Natural killer cell (primary cell): ENCODE measurements at regions not wholly inside any gene's neighbourhood (a gene's known extent, or its start where the extent isn't known, plus 50 kb on each side); places are given as distances from the start of the nearest gene placed in this dataset.

Experiments used
- ATAC-seq, 3 donors: fragments of 150-1000 bp in 2 of 3; fragments of 200-7000 bp in 1 of 3; cut with Tn5 transposase; 1 replicate in 1 of 3; 2 replicates in 2 of 3; pipeline ENCODE4 v1.10.0; 2021; ENCODE audit warnings: mild to moderate bottlenecking in 2 of 3, moderate library complexity in 2 of 3
- DNase-seq, 2 donors: peaks; one replicate each; pipeline versions ENCODE4 v3.0.0 to v3.0.0-alpha.2; 2013 to 2021; ENCODE audit warnings: mixed read lengths in 1 of 2
- H3K27ac ChIP-seq: one replicate; pipeline ENCODE4 v1.5.1; 2013; ENCODE audit warnings: mild to moderate bottlenecking, low read length
- H3K27me3 ChIP-seq: one replicate; pipeline ENCODE4 v1.6.1; 2013; ENCODE audit warnings: low read length; ENCODE audit not compliant: control insufficient read depth, insufficient read depth
- H3K36me3 ChIP-seq: one replicate; pipeline ENCODE4 v1.6.1; 2013; ENCODE audit warnings: low read length; ENCODE audit not compliant: control insufficient read depth, insufficient read depth
- H3K4me1 ChIP-seq: one replicate; pipeline ENCODE4 v1.6.1; 2013; ENCODE audit warnings: low read length; ENCODE audit not compliant: control insufficient read depth, insufficient read depth
- H3K4me3 ChIP-seq: one replicate; pipeline ENCODE4 v1.5.1; 2013; ENCODE audit warnings: low read length
- H3K9me3 ChIP-seq: one replicate; pipeline ENCODE4 v1.6.1; 2013; ENCODE audit warnings: low read length; ENCODE audit not compliant: control insufficient read depth, insufficient read depth
- H3K27ac Mint-ChIP-seq, 2 donors: one replicate each; pipeline ENCODE4 v1.8.0; 2022; ENCODE audit warnings: mild to moderate bottlenecking in 2 of 2, mixed read lengths in 2 of 2, moderate library complexity in 1 of 2
- H3K27me3 Mint-ChIP-seq, 2 donors: one replicate each; pipeline ENCODE4 v1.8.0; 2022; ENCODE audit warnings: low read depth in 2 of 2, mixed read lengths in 2 of 2
- H3K36me3 Mint-ChIP-seq: one replicate; pipeline ENCODE4 v1.8.0; 2022; ENCODE audit warnings: mixed read lengths
- H3K4me1 Mint-ChIP-seq, 2 donors: one replicate each; pipeline ENCODE4 v1.8.0; 2022; ENCODE audit warnings: mixed read lengths in 2 of 2
- H3K4me3 Mint-ChIP-seq: one replicate; pipeline ENCODE4 v1.8.0; 2022; ENCODE audit warnings: mild to moderate bottlenecking, moderate library complexity, mixed read lengths
- H3K9me3 Mint-ChIP-seq, 2 donors: one replicate each; pipeline ENCODE4 v1.8.0; 2022; ENCODE audit warnings: mixed read lengths in 2 of 2
- CTCF ChIP-seq: fragments of 200-600 bp; IDR thresholded peaks from one replicate; pipeline ENCODE4 v1.8.0; 2022; ENCODE audit warnings: antibody characterized with exemption
- WGBS: methylation state at CpG from one replicate; pipeline ENCODE4 v1.1.7; 2013; ENCODE audit warnings: missing lambda C conversion rate; ENCODE audit not compliant: insufficient coverage; 5-methylcytosine and 5-hydroxymethylcytosine counted together
- intact Hi-C: fragments of 100-400 bp; cut with micrococcal nuclease; formaldehyde crosslinking; loops from one replicate; pipeline ENCODE4 v1.14.2; 2022

DNA sequence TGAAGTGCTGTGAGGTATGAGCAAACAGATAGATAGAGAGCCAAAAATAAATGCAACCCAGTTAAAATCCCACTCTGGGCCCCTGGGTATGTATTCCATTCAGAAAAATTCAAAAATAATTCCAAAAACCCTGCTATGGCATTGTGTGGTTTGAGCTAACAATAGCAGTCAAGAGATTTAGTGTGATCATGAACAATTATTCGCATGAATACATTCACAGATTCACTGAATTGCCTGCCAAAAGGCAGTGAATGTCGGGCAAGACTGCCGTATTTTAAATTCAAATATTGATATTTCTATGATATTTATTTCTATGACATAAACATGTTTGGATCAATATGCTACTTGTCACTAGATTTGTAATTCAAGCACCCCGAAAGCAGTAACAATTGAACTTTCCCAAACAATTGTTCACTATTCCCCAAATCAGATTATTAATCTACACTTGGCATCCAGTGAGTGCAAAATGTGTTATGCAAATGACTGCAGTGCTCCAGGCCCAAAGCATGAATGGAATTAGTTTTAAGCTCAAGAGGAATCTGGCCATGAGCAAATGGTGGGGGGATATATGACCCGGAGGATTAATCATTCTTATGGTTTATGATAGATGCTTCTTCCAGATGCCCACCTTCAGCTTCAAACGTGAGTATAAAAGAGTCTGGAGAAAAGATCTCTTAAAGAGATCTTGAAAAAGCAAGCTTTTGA, 417.0 kb upstream of the MEIS2 start:
- no peak for DNase-seq
- Histone ChIP-seq H3K27me3 (no peaks in the 10 kb centered on the region), H3K27ac (no peak overlapping the region), H3K4me3 (no peak overlapping the region), H3K9me3 (no peaks in the 10 kb centered on the region), H3K36me3 (no peaks in the 10 kb centered on the region), H3K4me1 (no peaks in the 10 kb centered on the region)
- H3K9me3 Mint-ChIP-seq: peaks cover 16 to 26% of the 10 kb centered on the region in 2 donors
- TF ChIP-seq CTCF: no peak
- intact Hi-C loops: no loop called here
- H3K4me3 Mint-ChIP-seq: no peak overlapping the region
- H3K27ac Mint-ChIP-seq: no peak overlapping the region
- no peaks in the 10 kb centered on the region for H3K27me3 Mint-ChIP-seq
- no peak for ATAC-seq
- H3K36me3 Mint-ChIP-seq: no peaks in the 10 kb centered on the region
- WGBS: 92% methylated on average over 3 of the region's 6 CpGs
- H3K4me1 Mint-ChIP-seq: no peaks in the 10 kb centered on the region

DNA sequence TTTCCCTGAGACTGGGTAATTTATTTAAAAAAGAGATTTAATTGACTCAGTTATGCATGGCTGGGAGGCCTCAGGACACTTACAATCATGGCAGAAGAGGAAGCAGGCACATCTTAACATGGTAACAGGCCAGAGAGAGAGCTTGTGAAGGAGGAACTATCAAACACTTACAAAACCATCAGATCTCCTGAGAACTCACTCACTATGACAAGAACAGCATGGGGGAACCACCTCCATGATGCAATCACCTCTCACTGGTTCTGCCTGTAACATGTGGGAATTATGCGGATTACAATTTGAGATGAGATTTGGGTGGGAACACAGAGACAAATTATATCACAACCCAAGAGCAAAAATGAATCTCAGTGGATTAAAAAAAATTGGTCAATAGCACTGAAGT, 416.0 kb upstream of the TMCO5A start:
- Histone ChIP-seq H3K27ac (no peak overlapping the region), H3K4me1 (no peaks in the 10 kb centered on the region), H3K27me3 (no peaks in the 10 kb centered on the region), H3K4me3 (no peak overlapping the region), H3K9me3 (no peaks in the 10 kb centered on the region), H3K36me3 (no peaks in the 10 kb centered on the region)
- Mint-ChIP-seq H3K27me3 (no peaks in the 10 kb centered on the region), H3K4me1 (no peaks in the 10 kb centered on the region), H3K36me3 (no peaks in the 10 kb centered on the region), H3K9me3 (peaks cover 13 to 21% of the 10 kb centered on the region in 2 donors), H3K27ac (no peak overlapping the region), H3K4me3 (no peak overlapping the region)
- WGBS: no CpG with 5 or more reads among the region's 1 CpG
- no peak for TF ChIP-seq CTCF
- intact Hi-C loops: no loop called here
- DNase-seq (no peak), ATAC-seq (no peak)

DNA sequence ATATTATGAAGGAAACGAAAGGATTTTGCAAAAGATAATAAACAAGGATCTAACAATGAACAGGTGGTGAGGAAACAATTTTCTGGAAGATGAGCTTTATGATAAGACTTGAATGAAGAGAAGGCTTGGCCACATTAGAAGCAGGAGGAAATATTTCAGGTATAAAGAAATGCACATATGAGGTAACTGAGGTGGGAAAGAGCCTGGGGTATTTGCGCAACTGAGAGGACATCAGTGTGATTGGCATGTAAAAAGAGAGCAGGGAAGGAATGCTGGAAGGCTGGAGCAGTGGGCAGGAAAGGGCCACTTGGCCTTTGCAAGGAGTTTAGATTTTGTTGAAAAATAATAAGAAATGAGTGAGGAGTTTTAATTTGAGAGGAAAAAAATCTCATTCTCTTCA, 414.4 kb upstream of the TMCO5A start:
- no peaks in the 10 kb centered on the region for H3K4me1 Mint-ChIP-seq
- H3K27me3 ChIP-seq: no peaks in the 10 kb centered on the region
- WGBS: 98% methylated on average over 2 of the region's 2 CpGs
- H3K27ac Mint-ChIP-seq: no peak overlapping the region
- no peaks in the 10 kb centered on the region for H3K4me1 ChIP-seq
- intact Hi-C loops: no loop called here
- no peak for DNase-seq
- H3K27ac ChIP-seq: no peak overlapping the region
- TF ChIP-seq CTCF: no peak
- no peak for ATAC-seq
- no peaks in the 10 kb centered on the region for H3K36me3 Mint-ChIP-seq
- H3K4me3 ChIP-seq: no peak overlapping the region
- peaks cover 22 to 23% of the 10 kb centered on the region in 2 donors for H3K9me3 Mint-ChIP-seq
- no peaks in the 10 kb centered on the region for H3K27me3 Mint-ChIP-seq
- H3K4me3 Mint-ChIP-seq: no peak overlapping the region
- no peaks in the 10 kb centered on the region for H3K9me3 ChIP-seq
- H3K36me3 ChIP-seq: no peaks in the 10 kb centered on the region

DNA sequence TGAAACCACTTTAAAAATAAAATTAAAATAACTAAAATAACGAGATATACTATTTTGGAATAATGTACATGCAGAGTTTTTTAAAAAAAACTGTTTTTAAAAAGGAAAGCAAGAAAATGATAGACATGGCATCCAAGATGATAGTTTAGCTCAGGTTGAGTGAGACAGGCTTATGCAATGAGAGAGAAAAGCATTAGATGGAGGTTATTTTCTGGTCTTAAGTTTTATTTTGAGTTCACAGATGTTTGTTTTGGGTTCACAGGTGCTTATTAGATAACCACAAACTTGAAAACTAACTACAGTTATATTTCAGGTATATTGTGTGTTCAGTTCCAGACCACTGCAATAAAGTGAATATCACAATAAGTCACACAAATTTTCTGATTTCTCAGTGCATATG, 413.6 kb upstream of the TMCO5A start:
- H3K4me1 ChIP-seq: no peaks in the 10 kb centered on the region

More for the DNA sequence above, 413.6 kb upstream of the TMCO5A start:
- H3K4me3 Mint-ChIP-seq: no peak overlapping the region
- no peak overlapping the region for H3K27ac Mint-ChIP-seq
- H3K9me3 Mint-ChIP-seq: peaks cover 24 to 25% of the 10 kb centered on the region in 2 donors
- TF ChIP-seq CTCF: no peak
- no peaks in the 10 kb centered on the region for H3K27me3 Mint-ChIP-seq
- H3K27ac ChIP-seq: no peak overlapping the region
- no peaks in the 10 kb centered on the region for H3K27me3 ChIP-seq
- no CpG with 5 or more reads among the region's 1 CpG for WGBS
- no peaks in the 10 kb centered on the region for H3K36me3 ChIP-seq
- no peaks in the 10 kb centered on the region for H3K4me1 Mint-ChIP-seq
- no peak overlapping the region for H3K4me3 ChIP-seq
- H3K9me3 ChIP-seq: no peaks in the 10 kb centered on the region
- ATAC-seq (no peak), DNase-seq (no peak)
- intact Hi-C loops: no loop called here
- H3K36me3 Mint-ChIP-seq: no peaks in the 10 kb centered on the region
